C4-2B (cell line): ENCODE measurements at regions not wholly inside any gene's neighbourhood (a gene's known extent, or its start where the extent isn't known, plus 50 kb on each side); places are given as distances from the start of the nearest gene placed in this dataset.

Source experiments
- H3K27ac ChIP-seq: fragments of 450-650 bp; 2 replicates; pipeline ENCODE4 v1.5.1; 2017
- ZFX ChIP-seq: fragments of 450-650 bp; IDR thresholded peaks from 2 replicates; pipeline ENCODE4 v1.6.1; 2017
- TF ChIP-seq, protein P1 (sequence below): fragments of 450-650 bp; conservative IDR thresholded peaks from 2 replicates; pipeline ENCODE4 v1.5.1; 2017; ENCODE audit warnings: mild to moderate bottlenecking

DNA sequence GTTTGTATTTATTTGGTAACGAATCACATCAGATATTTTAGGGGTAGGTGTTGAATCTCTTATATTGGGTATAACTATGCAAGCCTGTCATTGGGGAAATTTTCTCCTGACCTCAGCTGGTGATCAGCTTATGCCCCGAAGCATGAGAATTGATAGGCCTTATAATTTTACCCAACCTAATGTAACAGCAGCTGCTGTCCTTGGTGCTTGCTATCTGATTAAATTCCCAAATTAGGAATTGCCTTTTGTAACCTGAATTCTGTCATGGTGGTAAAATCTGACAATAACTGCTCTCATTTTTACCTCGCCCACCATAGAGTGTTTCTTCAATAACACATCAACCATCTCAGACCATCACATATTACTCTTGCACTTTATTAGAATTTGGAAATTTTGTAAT is 1542.6 kb upstream of the PIK3C3 start:
- TF ChIP-seq, protein P1, sequence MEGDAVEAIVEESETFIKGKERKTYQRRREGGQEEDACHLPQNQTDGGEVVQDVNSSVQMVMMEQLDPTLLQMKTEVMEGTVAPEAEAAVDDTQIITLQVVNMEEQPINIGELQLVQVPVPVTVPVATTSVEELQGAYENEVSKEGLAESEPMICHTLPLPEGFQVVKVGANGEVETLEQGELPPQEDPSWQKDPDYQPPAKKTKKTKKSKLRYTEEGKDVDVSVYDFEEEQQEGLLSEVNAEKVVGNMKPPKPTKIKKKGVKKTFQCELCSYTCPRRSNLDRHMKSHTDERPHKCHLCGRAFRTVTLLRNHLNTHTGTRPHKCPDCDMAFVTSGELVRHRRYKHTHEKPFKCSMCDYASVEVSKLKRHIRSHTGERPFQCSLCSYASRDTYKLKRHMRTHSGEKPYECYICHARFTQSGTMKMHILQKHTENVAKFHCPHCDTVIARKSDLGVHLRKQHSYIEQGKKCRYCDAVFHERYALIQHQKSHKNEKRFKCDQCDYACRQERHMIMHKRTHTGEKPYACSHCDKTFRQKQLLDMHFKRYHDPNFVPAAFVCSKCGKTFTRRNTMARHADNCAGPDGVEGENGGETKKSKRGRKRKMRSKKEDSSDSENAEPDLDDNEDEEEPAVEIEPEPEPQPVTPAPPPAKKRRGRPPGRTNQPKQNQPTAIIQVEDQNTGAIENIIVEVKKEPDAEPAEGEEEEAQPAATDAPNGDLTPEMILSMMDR, result no peak
- TF ChIP-seq ZFX, result no peak
- no peak overlapping the region for H3K27ac ChIP-seq

DNA sequence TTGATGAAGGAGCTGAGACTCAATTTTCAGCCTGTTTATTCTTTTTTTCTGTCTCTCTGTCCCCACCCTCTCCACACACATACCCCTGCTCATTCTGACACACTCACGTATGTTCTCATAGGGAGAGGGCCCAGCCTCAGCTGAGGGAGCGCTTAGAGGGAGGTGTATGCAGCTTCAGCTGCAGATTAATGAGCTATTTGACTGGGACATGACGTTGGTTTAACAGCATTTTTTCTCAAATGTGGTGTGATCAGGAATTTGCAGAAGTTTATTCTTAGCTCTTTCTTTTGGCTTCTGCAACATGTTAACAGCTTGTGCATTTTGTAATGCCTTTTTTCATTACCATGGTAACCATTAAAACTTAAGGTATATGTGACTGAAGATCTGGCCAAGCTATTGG is 1547.1 kb upstream of the PIK3C3 start:
- no peak overlapping the region for H3K27ac ChIP-seq
- no peak for TF ChIP-seq ZFX
- TF ChIP-seq, protein P1, result no peak

DNA sequence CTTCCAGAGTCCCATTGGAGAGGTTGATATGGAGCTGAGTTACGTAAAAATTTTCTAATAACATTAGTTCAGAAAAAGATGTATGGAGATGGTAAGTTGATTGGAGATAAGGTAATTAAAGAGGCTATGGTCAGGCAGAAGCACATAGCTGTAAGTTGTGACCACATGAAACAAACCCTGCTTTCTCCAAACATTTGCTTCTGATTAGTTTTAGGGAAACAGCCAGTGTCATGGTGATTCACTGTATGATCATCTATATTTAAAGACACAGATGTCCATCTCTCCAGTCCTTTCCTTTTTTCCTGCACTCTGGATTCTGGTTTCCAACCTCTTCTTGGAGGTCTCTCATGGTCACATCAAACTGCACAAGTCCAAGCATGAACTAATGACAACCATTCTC is 1550.8 kb upstream of the PIK3C3 start:
- no peak for TF ChIP-seq ZFX
- TF ChIP-seq, protein P1, result no peak

DNA sequence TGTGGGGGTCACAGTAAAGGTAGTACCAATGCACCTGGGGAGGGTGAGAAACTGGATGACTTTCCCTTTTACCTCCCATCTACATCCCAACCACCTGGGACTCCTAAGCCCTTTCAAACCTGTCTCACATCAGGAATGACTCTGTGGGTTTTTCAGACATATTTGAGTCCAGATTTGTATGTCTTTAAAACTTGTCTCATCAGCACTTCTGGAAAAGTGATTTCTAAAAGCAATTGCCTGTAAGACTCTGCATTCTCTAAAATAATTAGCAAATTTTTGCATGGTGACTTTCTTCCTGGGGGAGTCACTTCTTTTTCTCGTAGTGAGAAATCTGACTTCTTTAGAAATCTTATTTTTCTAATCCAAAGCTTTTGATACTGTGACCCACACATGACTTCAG is 1553.0 kb upstream of the PIK3C3 start:
- no peak overlapping the region for H3K27ac ChIP-seq
- TF ChIP-seq ZFX, result no peak
- TF ChIP-seq, protein P1, result no peak

More for the DNA sequence above, 1550.8 kb upstream of the PIK3C3 start:
- no peak overlapping the region for H3K27ac ChIP-seq

DNA sequence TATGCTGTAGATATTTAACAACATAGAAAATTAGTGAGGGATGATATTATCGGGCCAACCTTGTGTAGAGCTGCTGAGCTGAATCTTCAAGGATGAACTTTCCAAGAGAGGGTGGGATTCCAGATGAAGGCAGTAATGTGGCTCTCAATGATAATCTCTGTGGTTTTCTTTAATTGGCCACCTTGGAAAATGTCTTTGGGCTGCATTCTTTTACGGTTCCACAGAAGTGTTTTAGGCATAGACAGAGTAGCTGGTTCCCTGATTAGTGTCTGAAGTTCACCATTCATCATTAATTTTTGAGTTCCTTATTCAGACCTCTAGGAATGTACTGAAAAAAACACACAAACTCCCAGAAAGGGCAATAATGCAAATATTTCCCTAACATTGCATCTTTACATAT is 1566.9 kb upstream of the PIK3C3 start:
- H3K27ac ChIP-seq, result no peak overlapping the region
- no peak for TF ChIP-seq ZFX
- TF ChIP-seq, protein P1, result no peak

DNA sequence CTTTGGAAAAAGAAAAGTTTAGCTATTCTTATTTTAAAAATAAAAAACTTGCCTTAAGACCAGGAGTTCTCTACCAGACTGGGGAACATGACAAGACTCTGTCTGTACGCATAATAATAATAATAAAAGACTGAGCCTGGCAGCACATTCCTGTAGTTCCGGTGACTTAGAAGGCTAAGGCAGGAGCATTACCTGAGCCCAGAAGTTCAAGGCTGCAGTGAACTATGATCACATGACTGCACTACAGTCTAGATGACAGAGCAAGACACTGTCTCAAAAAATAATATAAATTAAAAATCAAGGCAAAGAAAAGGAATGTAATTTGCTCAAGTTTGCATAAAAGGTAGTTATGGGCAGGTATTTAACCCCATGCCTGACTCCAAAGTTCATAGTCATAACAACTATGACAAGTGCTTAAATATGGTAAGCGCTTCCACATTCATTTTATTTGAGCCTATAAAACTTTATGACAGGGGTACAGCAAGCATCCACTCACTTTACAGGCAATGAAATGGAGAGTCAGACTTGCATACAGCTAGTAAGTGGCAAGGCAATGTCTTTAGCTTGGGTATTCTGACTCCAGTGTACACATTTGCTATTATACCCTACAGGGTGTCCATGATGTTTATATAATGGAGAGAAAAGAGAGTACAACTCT is 1567.8 kb upstream of the PIK3C3 start:
- no peak overlapping the region for H3K27ac ChIP-seq
- TF ChIP-seq ZFX, result no peak
- TF ChIP-seq, protein P1, result no peak

DNA sequence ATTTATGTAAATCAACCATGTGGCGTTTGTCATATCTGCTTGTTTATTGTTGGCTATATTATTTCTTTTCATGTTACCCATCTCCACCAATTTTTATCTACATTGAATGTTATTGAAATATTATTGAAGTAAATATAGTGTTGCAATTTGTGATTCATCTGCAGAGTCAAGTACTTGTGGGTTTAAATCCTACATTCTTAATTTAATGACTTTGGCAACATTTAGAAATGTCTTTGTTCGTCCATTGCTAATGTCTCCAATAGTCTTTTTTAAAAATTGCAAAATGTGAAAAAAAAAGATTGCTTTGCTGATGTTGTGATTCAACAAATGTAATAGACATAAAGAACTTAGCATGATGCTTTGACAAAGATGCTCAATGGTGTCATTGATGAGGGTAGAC is 1572.8 kb upstream of the PIK3C3 start:
- H3K27ac ChIP-seq, result no peak overlapping the region
- TF ChIP-seq, protein P1, result no peak
- TF ChIP-seq ZFX, result no peak
